ENCODE measurements at regions not wholly inside any gene's neighbourhood (a gene's known extent, or its start where the extent isn't known, plus 50 kb on each side); places are given as distances from the start of the nearest gene placed in this dataset.

DNA sequence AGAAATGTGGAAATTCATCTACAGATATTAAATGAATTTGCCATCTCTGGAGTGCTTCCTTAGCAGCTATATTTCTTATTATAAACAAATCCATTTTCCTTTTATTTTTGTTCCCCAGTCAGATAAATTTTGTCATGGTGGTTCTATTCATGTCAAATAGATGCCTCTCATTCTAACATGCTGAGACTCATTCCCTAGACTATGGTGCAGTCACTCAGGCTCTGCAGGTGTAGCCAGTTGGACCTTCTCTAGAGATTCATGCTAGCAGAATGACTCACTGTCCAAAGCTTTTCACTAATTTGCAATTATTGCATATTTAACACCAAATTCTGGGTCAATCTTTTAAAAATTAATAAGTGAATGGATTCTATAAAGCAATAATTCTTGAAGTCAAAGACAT, 1392.7 kb downstream of the PCDH7 start:
- H2BK120ac ChIP-seq (replicated peaks; ENCODE audit: low read depth, low read length), result no peak overlapping the region
- H3K9me3 ChIP-seq (ENCODE audit: insufficient read depth in 2 of 2, low read depth in 1 of 2, low read length in 1 of 2), result no peaks in the 10 kb centered on the region
- H2BK5ac ChIP-seq (ENCODE audit: low read depth, low read length), result no peak overlapping the region
- FAIRE-seq, result no peak
- POLR2A ChIA-PET (ENCODE audit: partially characterized antibody), result no interaction called here
- H3K18ac ChIP-seq (ENCODE audit: extremely low read depth, low read length), result no peak overlapping the region
- H3K27ac ChIP-seq (ENCODE audit: low read depth, low read length), result no peak overlapping the region
- H3K23ac ChIP-seq (ENCODE audit: insufficient read length), result no peak overlapping the region
- no peaks in the 10 kb centered on the region for H3K23me2 ChIP-seq (ENCODE audit: low read depth, low read length)
- H4K20me1 ChIP-seq (replicated peaks in 1 of 2; ENCODE audit: control insufficient read depth in 1 of 2, insufficient read depth in 2 of 2, low read length in 2 of 2), result no peaks in the 10 kb centered on the region
- DNase-seq (ENCODE audit: low read depth in 1 of 2, low spot score in 2 of 2), result no peak
- no peak overlapping the region for H2BK15ac ChIP-seq (ENCODE audit: low read length)
- no peak overlapping the region for H4K8ac ChIP-seq (ENCODE audit: extremely low read depth, insufficient read depth, low read length)
- H2AFZ ChIP-seq (ENCODE audit: low read length), result no peak overlapping the region
- no peak overlapping the region for H2BK20ac ChIP-seq (ENCODE audit: low read length)
- no peak overlapping the region for H3K56ac ChIP-seq (replicated peaks; ENCODE audit: insufficient read length, low read depth, low read length)
- H3K4me2 ChIP-seq (ENCODE audit: insufficient read depth in 1 of 2, low read depth in 2 of 2, low read length in 2 of 2), result no peak overlapping the region
- CTCF ChIA-PET (ENCODE audit: partially characterized antibody), result interaction anchor here (0.9 to 1.6 kb wide), 2 partner anchors 19 to 31 kb away, joined by 3 to 4 read pairs; no protein-coding TSS in a partner anchor
- no peak overlapping the region for H3K4ac ChIP-seq (replicated peaks; ENCODE audit: insufficient read length, low read depth, low read length)
- no peaks in the 10 kb centered on the region for H3K27me3 ChIP-seq (replicated peaks in 1 of 4; ENCODE audit: control insufficient read depth in 3 of 4, extremely low read depth in 1 of 4, insufficient read depth in 3 of 4, low read length in 3 of 4)
- no peak overlapping the region for H3K4me3 ChIP-seq (ENCODE audit: extremely low read depth in 1 of 4, insufficient read depth in 2 of 4, low read depth in 3 of 4, low read length in 4 of 4)
- no peak overlapping the region for H4K5ac ChIP-seq (ENCODE audit: insufficient read length, low read depth, low read length)
- H3K14ac ChIP-seq (ENCODE audit: insufficient read length), result no peak overlapping the region
- no peak overlapping the region for H4K91ac ChIP-seq (replicated peaks; ENCODE audit: insufficient read length, low read length)
- no peak overlapping the region for H2BK12ac ChIP-seq (ENCODE audit: low read depth, low read length)
- no peaks in the 10 kb centered on the region for H3K4me1 ChIP-seq (replicated peaks in 1 of 4; ENCODE audit: control insufficient read depth in 3 of 4, insufficient read depth in 4 of 4, low read length in 3 of 4)
- no peaks in the 10 kb centered on the region for H3K36me3 ChIP-seq (ENCODE audit: control insufficient read depth in 2 of 4, insufficient read depth in 4 of 4, low read length in 3 of 4)
- no peaks in the 10 kb centered on the region for H3K79me2 ChIP-seq (ENCODE audit: control insufficient read depth in 1 of 2, insufficient read depth in 2 of 2, low read length in 2 of 2)
- no peak overlapping the region for H2AK5ac ChIP-seq (ENCODE audit: low read depth, low read length)
- H3K79me1 ChIP-seq (ENCODE audit: low read depth, low read length), result no peaks in the 10 kb centered on the region
- no peak overlapping the region for H3K9ac ChIP-seq (replicated peaks in 1 of 4; ENCODE audit: extremely low read depth in 1 of 4, low read depth in 3 of 4, low read length in 3 of 4)
- TF ChIP-seq CHD7 (IDR thresholded peaks at IDR 0.05; ENCODE audit: insufficient replicate concordance, low read length) (no peak), EZH2 (IDR thresholded peaks at IDR 0.05; ENCODE audit: low read depth, low read length, severe bottlenecking) (no peak)
